HG02610 (cell line): ENCODE measurements at regions not wholly inside any gene's neighbourhood (a gene's known extent, or its start where the extent isn't known, plus 50 kb on each side); places are given as distances from the start of the nearest gene placed in this dataset.
"Not testable (repeated sequence)": the region's sequence is repeated elsewhere in the genome, so short reads cannot be mapped to it uniquely, and the experiment has no call there.

Experiments used
- ATAC-seq: cut with Tn5 transposase; IDR thresholded peaks from one replicate; pipeline ENCODE4 v1.9.1; 2021; ENCODE audit warnings: mild to moderate bottlenecking, moderate library complexity; ENCODE audit not compliant: unreplicated experiment

DNA sequence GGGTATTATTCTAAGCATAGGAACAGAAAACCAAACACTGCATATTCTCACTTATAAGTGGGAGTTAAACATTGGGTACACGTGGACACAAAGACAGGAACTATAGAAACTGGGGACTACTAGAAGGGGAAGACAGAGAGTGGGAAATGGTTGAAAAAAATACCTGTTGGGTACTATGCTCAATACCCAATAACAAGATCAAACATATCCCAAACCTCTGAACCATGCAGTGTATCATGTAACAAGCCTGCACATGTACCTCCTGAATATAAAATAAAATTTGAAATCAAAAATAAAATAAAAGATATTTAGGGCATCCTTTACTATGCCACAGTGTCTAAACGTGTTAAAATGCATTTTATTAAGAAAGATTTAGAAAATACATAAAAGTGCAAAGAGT lies 221.0 kb upstream of the TFPI start:
- ATAC-seq, result peak; percentile 3

DNA sequence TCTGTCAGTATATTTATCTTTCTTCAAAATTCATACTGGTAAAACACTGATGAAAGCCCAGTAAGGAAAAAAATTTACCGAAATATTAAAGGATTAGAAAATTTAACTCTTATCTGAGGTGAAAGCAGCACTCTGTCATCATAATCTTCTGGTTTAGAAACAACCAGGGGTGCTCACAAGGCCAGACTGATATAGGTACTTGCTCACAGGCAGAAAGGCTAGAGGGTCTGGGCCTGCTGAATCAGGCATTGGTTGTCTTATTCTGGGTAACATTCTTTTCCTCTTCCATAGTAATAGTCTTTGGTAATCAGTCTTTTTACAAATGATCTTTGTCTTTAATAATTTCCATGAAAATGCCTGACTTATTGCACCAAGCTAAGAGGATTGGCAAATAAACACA lies 221.4 kb upstream of the TFPI start:
- no peak for ATAC-seq

DNA sequence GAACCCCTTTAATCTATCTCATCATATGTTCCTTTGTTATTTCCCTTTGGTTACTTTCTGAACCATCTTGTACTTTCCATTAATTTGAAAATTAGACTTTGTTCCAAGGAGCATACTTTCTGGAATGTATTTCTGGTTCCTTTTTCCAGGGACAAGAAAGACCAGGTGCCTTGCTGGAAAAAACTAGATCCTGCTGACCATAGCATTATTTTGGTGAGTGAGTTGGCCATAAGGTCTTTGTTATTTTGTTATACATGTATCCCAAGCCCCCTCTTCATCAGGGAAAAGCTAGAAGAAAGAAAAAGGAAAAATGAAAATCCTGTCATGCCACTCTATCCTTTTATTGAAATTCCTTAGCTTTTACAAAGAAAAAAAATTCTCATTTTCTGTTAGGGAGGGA lies 228.1 kb upstream of the TFPI start:
- ATAC-seq, result no peak

DNA sequence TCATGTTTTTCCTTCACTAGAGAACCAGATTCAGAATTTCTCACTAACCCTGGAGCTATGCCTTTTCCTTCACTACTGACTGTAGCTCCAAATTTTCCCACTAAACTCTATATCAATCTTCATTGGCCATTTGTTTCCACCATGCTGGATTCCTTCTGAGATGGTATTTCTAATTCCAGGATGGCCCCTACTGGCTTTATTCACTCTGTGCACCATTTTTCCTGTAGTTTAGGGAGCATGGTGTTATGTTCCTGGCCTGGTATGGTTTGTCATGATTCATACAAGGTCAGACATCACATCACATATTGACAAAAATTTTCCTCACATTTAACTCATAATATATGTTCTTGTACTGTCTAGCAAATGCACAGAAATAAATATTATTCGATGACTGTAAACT lies 229.2 kb upstream of the TFPI start:
- ATAC-seq, result no peak

DNA sequence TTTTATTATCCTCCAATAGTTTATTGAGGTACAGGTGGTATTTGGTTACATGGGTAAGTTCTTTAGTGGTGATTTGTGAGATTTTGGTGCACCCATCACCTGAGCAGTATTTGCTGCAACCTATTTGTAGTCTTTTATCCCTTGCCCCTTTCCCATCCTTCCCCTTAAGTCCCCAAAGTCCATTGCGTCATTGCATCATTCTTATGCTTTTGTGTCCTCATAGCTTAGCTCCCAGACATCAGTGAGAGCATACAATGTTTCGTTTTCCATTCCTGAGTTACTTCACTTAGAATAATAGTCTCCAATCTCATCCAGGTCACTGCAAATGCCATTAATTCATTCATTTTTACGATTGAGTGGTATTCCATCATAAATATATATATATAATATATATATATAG lies 229.9 kb upstream of the TFPI start:
- ATAC-seq, result not testable (repeated sequence)

DNA sequence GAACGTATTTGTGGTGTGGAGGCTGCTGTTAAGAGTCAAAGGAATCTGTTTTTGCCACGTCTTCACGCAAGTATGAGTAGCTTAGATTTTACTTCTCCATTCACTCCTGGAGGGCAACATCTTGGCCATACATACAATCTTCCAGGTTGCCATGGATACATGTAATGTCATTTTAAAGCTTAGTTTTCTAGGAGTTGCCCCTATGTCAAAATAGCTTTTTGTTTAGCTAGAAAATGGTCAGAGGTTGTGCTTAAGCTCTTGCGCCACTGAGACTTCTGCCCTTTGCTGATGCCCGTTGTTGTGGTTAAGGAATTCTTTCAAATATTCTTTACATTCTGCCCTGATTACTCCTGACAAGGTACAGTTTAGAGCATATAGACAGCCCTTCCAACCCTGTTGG lies 245.4 kb upstream of the TFPI start:
- ATAC-seq, result no peak

DNA sequence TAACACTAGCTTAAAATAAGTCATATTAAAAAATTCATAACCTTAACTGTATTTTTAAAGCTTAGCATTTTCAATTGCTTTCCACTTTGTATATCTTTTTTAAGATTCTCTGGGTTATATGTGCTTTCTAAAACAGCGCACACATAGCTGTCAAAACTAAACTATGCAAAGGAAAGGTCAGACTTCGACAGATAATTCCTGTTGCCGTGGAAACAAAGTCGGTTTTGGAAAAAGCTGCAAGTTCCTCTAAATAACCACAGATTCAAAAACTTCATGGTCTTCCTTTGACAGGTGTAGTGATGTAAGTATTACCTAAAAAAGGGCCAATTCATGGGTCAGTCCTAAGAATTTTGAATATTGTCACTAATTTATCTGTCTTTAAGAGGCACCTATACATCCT lies 249.6 kb upstream of the TFPI start:
- no peak for ATAC-seq

DNA sequence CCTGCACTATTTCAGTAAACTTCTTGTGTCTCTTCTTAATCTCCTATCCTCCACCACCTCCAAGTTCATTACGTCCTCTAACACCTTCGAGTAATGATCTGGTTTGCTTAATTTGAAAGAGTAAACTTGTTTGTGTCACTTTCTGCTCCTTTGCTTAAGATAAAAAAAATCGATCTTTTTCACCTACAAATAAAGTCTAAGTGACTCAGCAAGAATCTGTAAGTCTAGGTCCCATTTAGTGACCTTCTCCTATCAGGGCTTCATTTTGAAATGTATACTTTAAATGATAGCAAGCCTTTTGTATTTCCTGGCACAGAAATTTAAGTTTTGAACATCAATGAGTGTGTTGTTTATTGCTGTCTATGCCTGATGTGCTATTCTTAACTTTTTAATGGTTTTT lies 260.9 kb upstream of the TFPI start:
- ATAC-seq, result no peak

DNA sequence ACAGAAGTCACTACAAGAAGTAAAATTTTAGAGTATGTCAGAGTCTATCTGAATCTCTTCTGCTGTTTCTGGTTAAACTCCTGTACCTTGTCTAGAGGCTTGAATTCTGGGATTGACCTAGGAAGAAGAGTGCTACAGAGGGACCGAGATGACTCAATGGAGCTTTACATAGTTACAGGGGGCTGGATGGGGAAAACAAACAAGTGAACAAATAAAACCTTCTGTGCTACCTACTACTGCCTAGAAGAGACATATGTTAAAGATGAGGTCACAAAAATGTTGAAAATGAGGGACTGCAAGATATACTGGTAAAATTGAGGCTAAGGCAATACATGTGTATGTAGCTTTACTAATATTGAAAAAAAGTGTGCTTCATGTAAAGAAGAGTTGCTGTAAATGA lies 265.4 kb upstream of the TFPI start:
- no peak for ATAC-seq

DNA sequence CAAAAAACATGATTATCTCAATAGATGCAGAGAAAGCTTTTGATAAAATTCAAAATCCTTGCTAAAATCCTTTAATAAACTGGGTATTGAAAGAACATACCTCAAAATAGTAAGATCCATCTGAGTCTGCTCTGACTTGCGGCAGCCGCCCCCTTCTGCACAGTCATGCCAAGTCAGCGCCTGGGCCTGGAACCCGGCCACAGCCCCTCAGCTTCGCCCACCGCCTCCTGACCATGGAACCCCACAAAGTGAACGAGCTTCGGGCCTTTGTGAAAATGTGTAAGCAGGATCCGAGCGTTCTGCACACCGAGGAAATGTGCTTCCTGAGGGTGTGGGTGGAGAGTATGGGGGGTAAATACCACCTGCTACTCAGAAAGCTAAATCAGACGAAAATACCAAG lies 270.9 kb upstream of the TFPI start:
- no peak for ATAC-seq

DNA sequence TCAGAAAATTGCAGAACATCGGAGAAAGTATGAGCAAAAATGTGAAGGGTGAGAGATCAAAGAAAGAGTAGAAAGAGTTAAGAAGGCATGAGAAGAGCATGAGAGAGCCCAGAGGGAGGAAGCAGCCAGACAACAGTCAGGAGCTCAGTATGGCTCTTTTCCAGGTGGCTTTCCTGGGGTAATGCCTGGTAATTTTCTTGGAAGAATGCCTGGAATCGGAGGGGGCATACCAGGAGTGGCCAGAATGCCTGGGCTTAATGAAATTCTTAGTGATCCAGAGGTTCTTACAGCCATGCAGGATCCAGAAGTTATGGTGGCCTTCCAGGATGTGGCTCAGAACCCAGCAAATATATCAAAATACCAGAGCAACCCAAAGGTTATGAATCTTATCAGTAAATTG lies 271.8 kb upstream of the TFPI start:
- ATAC-seq, result no peak

DNA sequence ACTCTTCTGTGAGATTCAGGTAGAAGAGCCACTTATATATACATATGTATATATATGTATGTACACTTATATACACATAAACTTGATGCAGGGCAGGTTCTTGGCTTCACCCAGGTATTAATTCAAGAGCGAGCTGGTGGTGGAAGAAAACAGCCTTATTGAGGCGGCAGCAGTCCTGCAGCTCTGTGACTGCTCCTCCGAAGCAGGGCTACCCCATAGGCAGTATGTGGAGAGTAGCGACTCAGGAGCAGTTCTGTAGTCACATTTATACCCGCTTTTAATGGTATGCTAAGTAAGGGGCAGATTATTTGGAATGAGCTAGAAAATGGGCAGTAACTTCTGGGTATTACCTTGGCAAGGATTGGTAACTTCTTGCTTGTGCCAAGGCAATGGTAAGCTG lies 280.6 kb upstream of the TFPI start:
- no peak for ATAC-seq

DNA sequence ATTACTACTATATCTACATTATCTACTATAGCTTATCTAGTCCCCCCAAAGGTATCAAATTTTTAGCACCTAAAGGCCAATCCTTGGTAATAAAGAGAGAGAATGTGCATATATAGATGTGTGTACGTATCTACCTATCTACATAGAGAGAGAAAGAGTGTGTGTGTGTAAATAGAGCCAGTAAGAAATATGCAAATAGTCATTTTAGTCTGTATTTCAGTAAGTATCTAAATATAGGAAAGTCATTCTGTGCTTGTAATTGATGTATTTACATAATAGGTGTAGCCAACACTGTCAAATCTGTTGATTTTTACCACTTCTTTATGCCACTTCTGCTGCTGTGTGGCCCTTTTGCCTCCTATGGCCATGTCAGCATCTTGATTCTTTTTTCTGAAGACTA lies 284.5 kb upstream of the TFPI start:
- ATAC-seq, result no peak

DNA sequence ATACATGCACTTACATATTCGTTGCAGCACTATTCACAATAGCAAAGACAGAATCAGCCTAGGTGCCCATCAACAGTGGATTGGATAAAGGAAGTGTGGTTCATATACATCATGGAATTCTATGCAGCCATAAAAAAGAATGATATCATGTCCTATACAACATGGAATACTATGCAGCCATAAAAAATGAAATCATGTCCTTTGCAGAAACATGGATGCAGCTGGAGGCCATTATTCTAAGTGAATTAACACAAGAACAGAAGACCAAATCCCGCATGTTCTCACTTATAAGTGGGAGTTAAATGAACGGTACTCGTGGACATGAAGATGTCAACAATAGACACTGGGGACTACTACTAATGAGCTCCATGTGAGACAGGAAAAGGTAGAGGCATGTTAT lies 288.1 kb upstream of the TFPI start:
- no peak for ATAC-seq

DNA sequence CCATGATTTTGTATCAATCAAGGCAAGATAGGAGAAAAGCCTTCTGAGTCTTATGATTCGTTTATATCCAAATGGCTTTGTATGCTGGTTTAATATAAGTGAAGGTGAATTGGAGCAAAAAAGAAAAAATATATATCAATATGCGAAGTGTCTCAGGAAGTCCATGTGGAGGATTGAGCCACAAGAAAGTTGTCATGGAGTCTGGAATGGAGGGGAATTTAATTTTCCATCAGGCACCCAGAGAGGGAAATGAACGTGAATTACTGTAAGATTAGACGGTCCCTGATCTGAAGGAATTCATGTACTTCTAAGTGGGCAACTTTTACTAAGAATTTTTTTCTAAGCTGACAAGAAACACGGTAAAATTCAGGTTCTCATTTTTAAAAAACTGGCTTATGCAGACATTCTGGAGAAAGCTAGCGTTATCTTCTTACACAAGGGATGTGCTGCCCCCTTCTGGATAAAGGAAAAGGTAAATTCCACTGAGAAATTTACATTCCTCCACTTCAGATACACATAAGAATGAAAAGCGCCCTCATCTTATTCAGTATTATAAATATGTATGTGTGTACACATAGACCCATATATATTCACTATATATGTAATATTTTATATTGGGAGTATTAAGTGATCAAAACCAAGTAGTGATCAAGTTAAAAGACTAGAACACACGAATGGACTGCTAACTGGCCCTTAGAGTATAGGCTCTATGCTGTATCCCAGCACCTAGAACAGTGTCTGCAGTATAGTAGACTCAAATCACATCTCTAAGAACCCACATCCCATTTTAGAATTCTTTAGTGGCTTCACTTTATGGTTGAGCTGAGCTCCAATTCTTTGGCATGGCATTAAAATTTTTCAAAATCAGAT lies 289.0 kb upstream of the TFPI start:
- peak; percentile 65 for ATAC-seq

DNA sequence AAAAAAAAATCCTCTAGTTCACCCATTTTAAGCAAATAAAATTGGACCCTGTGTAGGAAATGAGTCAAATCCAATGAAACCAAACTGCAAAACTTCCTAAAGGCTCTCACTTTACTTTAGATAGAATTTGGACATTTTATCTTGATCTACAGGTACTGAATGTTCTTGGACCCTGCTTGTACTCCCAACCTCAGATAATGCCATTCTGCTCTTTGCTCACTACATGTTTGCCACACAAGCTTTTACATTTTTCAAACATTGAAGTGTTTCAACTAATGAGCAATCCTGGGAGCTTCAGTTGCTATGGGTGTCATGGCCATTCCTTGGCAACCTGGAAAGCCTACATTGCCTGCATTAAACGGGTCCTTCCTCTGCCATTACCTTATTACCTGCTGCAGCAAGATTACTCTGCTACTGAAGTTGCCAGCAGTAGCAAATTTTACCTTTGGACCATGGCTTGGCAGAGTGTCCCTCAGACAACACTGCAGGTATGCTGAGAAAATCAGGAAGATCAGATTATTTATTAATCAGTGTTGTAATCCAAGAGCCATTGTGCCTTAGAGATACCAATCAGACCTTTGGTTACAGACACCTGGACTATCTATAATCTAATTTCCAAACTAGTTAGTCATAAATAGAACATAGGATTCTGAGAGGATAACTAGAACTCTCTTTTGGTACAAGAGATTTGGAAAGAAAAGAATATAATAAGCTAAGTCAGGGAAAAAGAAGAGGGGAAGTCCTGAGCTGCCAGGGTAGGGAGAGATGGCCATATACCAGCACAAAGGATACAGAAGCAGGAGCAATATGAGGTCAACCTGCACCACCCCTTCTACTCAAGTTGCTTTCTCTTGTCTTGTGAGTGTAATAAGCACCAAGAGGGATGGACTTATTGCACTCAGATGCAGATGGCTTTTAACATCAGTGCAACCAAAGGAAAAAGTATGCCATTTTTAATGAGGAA lies 293.3 kb upstream of the TFPI start:
- ATAC-seq, result no peak

DNA sequence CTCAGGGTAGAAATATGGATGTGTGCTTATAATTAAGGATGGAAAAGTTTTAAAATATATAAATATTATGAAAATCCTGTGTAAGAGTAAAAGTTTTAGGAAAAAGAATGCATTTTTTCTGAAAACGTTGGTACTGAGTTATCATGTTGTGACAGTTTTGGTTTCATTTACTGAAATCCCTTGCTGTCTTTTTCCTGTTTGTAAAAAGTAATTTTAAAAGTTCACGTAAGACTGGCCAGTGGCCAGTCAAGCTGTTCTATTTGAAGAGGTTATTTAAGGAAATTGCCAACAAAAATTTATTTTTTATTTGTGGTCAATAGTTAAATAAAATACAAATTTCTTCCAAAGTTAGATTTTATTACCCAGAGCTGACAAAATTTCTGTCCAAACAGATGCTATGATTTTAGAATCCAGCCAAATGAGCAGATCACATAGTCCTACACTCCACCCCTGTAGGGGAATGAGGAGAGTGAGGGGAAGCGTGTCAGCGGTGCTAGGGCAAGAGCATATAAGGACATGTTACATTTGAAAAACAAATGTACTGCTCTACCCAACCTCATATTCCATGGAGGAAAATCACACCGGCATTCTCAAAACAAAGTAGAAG lies 297.8 kb upstream of the TFPI start:
- ATAC-seq, result no peak

DNA sequence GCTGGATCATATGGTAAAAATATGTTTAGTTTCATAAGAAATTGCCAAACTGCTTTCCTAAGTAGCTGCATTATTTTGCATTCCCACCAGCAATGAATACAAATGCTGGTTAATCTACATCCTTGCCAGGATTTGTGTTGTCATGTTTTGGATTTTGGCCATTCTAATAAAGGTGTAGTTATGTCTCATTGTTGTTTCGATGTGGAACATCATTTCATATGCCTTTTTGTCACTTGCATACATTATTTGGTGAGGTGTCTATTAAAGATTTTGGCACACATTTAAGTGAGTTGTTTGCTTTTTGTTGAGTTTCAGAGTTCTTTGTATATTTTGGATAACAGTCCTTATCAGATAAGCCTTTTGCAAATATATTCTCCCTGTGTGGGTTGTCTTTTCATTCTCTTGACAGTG lies 299.2 kb upstream of the TFPI start:
- ATAC-seq, result no peak

DNA sequence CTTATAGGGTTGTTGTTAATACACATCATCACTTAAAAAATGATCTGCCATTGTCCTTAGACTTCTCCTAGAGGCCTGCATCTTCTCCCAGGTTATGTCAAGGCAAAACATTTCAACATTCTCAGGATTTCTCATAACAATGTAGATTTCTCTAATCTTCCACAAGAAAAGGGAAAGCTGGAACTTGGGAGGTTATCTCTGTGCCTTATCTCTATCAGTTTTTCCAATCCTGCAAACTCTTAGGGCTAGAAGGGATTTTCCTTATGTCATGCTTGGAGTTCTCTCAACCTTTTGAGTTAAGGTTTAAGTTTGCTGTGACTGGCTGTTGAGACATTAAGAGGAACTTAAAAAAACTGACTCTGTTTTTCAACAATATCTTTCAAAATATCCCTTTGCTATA lies 300.6 kb upstream of the TFPI start:
- no peak for ATAC-seq

DNA sequence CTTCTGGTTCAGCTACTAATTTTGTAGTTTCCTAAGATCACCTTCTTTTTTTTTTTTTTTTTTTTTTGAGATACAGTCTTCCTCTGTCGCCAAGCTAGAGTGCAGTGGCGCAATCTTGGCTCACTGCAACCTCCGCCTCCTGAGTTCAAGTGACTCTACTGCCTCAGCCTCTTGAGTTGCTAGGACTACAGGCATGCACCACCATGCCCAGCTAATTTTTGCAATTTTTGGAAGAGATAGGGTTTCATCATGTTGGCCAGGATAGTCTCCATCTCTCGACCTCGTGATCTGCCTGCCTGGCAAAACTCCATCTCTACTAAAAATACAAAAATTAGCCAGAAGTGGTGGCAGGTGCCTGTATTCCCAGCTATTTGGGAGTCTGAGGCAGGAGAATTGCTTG lies 301.5 kb upstream of the TFPI start:
- ATAC-seq, result no peak

DNA sequence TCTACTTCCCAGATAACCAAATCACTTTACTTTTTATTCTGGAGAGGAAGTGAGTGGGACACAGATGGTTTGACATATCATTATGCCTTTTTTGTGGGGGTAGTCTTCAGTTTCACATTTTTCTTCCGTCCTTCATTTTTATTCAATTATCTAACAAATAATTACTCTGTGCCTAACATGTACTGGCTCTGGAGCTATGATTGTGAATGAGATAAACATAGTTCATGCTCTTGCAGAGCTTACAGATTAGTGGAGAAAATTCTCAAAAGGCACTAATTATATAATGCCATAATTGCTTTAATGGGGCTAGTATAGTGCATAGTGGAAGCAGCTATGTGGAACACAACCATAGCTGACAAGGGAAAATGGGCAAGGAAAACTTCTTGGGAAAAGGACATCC lies 303.6 kb upstream of the TFPI start:
- ATAC-seq, result no peak

DNA sequence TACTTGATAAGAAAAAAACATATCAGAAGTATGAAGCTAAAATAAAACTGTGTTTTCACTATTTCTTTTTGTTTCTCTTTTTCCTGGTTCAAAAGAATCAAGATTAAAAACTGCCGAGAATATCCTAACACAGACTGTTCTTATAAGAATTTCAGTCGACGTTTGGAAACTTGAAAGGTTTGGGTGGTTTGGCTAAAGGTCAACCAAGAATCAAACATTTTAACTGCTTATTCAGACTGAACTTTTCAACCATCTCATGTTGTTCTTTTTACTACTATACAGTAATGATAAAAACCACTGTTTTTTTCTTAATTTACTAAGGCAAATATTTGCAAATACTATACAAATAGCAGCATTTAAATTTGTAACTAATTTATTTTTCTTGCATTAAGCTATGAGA lies 308.5 kb upstream of the TFPI start:
- ATAC-seq, result no peak
